Psoas muscle (tissue), 7 donors: ENCODE measurements at regions not wholly inside any gene's neighbourhood (a gene's known extent, or its start where the extent isn't known, plus 50 kb on each side); places are given as distances from the start of the nearest gene placed in this dataset.
"Not testable (repeated sequence)": the region's sequence is repeated elsewhere in the genome, so short reads cannot be mapped to it uniquely, and the experiment has no call there.

Experiments used
- ATAC-seq, 4 donors: fragments of 200-7000 bp; cut with Tn5 transposase; one replicate each; pipeline ENCODE4 v1.9.1; 2020; ENCODE audit warnings: moderate library complexity in 3 of 4, mild to moderate bottlenecking in 2 of 4
- DNase-seq, 2 donors: peaks; one replicate each; pipeline ENCODE4 v3.0.0-alpha.2; 2020
- H3K27ac ChIP-seq: fragments of 200-600 bp; one replicate; pipeline ENCODE4 v1.8.0; 2022
- H3K27me3 ChIP-seq, 3 donors: fragments of 200-600 bp in 1 of 3; one replicate each; pipeline versions ENCODE4 v1.6.1 to v1.8.0; 2013 to 2022; ENCODE audit warnings: low read length in 2 of 3, mild to moderate bottlenecking in 2 of 3, moderate library complexity in 1 of 3; ENCODE audit not compliant: insufficient read depth in 3 of 3
- H3K36me3 ChIP-seq, 2 donors: fragments of 200-600 bp in 1 of 2; one replicate each; pipeline versions ENCODE4 v1.6.1 to v1.8.0; 2013 to 2022; ENCODE audit warnings: low read depth in 1 of 2, mild to moderate bottlenecking in 1 of 2, moderate library complexity in 1 of 2; ENCODE audit not compliant: insufficient read depth in 1 of 2
- H3K4me1 ChIP-seq: fragments of 200-600 bp; one replicate; pipeline ENCODE4 v1.8.0; 2022
- H3K4me3 ChIP-seq: fragments of 200-600 bp; one replicate; pipeline ENCODE4 v1.8.0; 2022; ENCODE audit warnings: mild to moderate bottlenecking
- H3K9me3 ChIP-seq: fragments of 200-600 bp; one replicate; pipeline ENCODE4 v1.8.0; 2022
- CTCF ChIP-seq: fragments of 200-600 bp; IDR thresholded peaks from one replicate; pipeline ENCODE4 v1.8.0; 2022; ENCODE audit warnings: antibody characterized with exemption
- WGBS, 3 donors: extraction: QIAGEN DNeasy Blood & Tissue Kit; methylation state at CpG; one replicate each; pipeline versions ENCODE4 v1.1.6 to v1.1.7; 2013; 5-methylcytosine and 5-hydroxymethylcytosine counted together
- intact Hi-C, 2 donors: fragments of 100-400 bp; cut with DNase I; formaldehyde crosslinking; loops; one replicate each; pipeline versions ENCODE4 v1.11.0 to v1.14.2; 2022
- donor health status: healthy with polysubstance abuse.
- donor health status: DM: no; HTN: no; CAD: no; lungs with moderate emphysema.
- donor health status: Bipolar disorder and iron deficiency.
- donor health status: healthy.
- donor health status: DM: yes; HTN: yes; CAD: no.
- donor health status: DM: no; HTN: no; CAD: no.
- donor health status: DM: yes; HTN: yes; CAD: no.

GRCh38 chr1:223019256-223019655 lies 123.8 kb downstream of the TLR5 start:
- H3K27me3 ChIP-seq: no peaks in the 10 kb centered on the region
- H3K27ac ChIP-seq: no peak overlapping the region
- no peak for TF ChIP-seq CTCF
- intact Hi-C loops: no loop called here
- DNase-seq: no peak
- H3K4me1 ChIP-seq: no peaks in the 10 kb centered on the region
- H3K9me3 ChIP-seq: no peaks in the 10 kb centered on the region
- no peaks in the 10 kb centered on the region for H3K36me3 ChIP-seq
- H3K4me3 ChIP-seq: no peak overlapping the region
- ATAC-seq: no peak

GRCh38 chr1:223020770-223021169 lies 122.3 kb downstream of the TLR5 start:
- Histone ChIP-seq H3K4me3 (no peak overlapping the region), H3K9me3 (no peaks in the 10 kb centered on the region), H3K4me1 (no peaks in the 10 kb centered on the region)

GRCh38 chr1:223022641-223023473 lies 120.2 kb downstream of the TLR5 start:
- H3K4me3 ChIP-seq: no peak overlapping the region
- intact Hi-C loops: no loop called here
- H3K27me3 ChIP-seq: no peaks in the 10 kb centered on the region
- 37 to 51% (median 49%) methylated on average over 7 of the region's 7 CpGs for whole genome bisulfite sequencing, 3 donors
- TF ChIP-seq CTCF: no peak
- no peaks in the 10 kb centered on the region for H3K4me1 ChIP-seq
- ATAC-seq (peak; percentile 15 to 33 (median 18)), DNase-seq (no peak)
- H3K36me3 ChIP-seq: no peaks in the 10 kb centered on the region
- H3K27ac ChIP-seq: no peak overlapping the region
- no peaks in the 10 kb centered on the region for H3K9me3 ChIP-seq

More at GRCh38 chr1:223020770-223021169, 122.3 kb downstream of the TLR5 start:
- no peak overlapping the region for H3K27ac ChIP-seq
- ATAC-seq: no peak
- intact Hi-C loops: no loop called here
- no peak for DNase-seq
- H3K27me3 ChIP-seq: no peaks in the 10 kb centered on the region
- 82 to 93% (median 89%) methylated on average over 4 of the region's 4 CpGs for WGBS, 3 donors
- TF ChIP-seq CTCF: no peak
- no peaks in the 10 kb centered on the region for H3K36me3 ChIP-seq

- DNase-seq (no peak), ATAC-seq (no peak)
- no peak overlapping the region for H3K4me3 ChIP-seq
- H3K4me1 ChIP-seq: no peaks in the 10 kb centered on the region
- H3K36me3 ChIP-seq: no peaks in the 10 kb centered on the region
- no peak for TF ChIP-seq CTCF
- no peaks in the 10 kb centered on the region for H3K27me3 ChIP-seq
- intact Hi-C loops: no loop called here
- no peak overlapping the region for H3K27ac ChIP-seq
- H3K9me3 ChIP-seq: no peaks in the 10 kb centered on the region
- WGBS, 3 donors: 87 to 91% (median 90%) methylated on average over 7 of the region's 7 CpGs
Measured at GRCh38 chr1:223023863-223024262, 119.2 kb downstream of the TLR5 start.

GRCh38 chr1:223024486-223024885 lies 118.6 kb downstream of the TLR5 start:
- H3K4me1 ChIP-seq, DNase-seq, H3K4me3 ChIP-seq, H3K36me3 ChIP-seq, H3K27ac ChIP-seq, intact Hi-C loops, H3K27me3 ChIP-seq, H3K9me3 ChIP-seq, ATAC-seq: not testable (repeated sequence)
- 90 to 98% (median 93%) methylated on average over 3 of the region's 5 CpGs for WGBS, 3 donors

GRCh38 chr1:223025190-223025734 lies 117.8 kb downstream of the TLR5 start:
- ATAC-seq, H3K4me3 ChIP-seq, H3K36me3 ChIP-seq, intact Hi-C loops, H3K9me3 ChIP-seq, H3K27ac ChIP-seq, H3K4me1 ChIP-seq, H3K27me3 ChIP-seq, DNase-seq: not testable (repeated sequence)
- WGBS, 3 donors: 58 to 67% (median 62%) methylated on average over 4 of the region's 4 CpGs

GRCh38 chr1:223026639-223027038 lies 116.4 kb downstream of the TLR5 start:
- ATAC-seq, DNase-seq, H3K36me3 ChIP-seq, H3K4me1 ChIP-seq, H3K27me3 ChIP-seq, H3K9me3 ChIP-seq, H3K27ac ChIP-seq, H3K4me3 ChIP-seq, intact Hi-C loops: not testable (repeated sequence)
- 77 to 83% (median 80%) methylated on average over 5 of the region's 5 CpGs for WGBS, 3 donors
